Neutrophil (primary cell): ENCODE measurements at regions not wholly inside any gene's neighbourhood (a gene's known extent, or its start where the extent isn't known, plus 50 kb on each side); places are given as distances from the start of the nearest gene placed in this dataset.

Experiments
- H3K27ac ChIP-seq: fragments of 200-600 bp; sonication (generic); 2 replicates; pipeline ENCODE4 v1.5.1; 2016; ENCODE audit warnings: mild to moderate bottlenecking, moderate library complexity
- H3K27me3 ChIP-seq: fragments of 200-600 bp; sonication (generic); 2 replicates; pipeline ENCODE4 v1.6.0; 2016; ENCODE audit warnings: mild to moderate bottlenecking
- H3K36me3 ChIP-seq: fragments of 200-600 bp; sonication (generic); 2 replicates; pipeline ENCODE4 v1.5.1; 2017
- H3K4me1 ChIP-seq, 2 experiments: fragments of 200-600 bp in 1 of 2; sonication (generic) in 1 of 2; 1 replicate in 1 of 2; 2 replicates in 1 of 2; pipeline versions ENCODE4 v1.5.1 to v1.6.1; 2013 to 2016; ENCODE audit warnings: low read depth in 1 of 2, low read length in 1 of 2, mild to moderate bottlenecking in 1 of 2, moderate library complexity in 1 of 2; ENCODE audit not compliant: control insufficient read depth in 1 of 2, insufficient read depth in 1 of 2
- H3K4me3 ChIP-seq, 2 experiments: fragments of 200-600 bp in 1 of 2; sonication (generic) in 1 of 2; 1 replicate in 1 of 2; 2 replicates in 1 of 2; pipeline ENCODE4 v1.5.1; 2013 to 2016; ENCODE audit warnings: low read depth in 1 of 2, low read length in 1 of 2, mild to moderate bottlenecking in 1 of 2, moderate library complexity in 1 of 2
- H3K9me3 ChIP-seq: fragments of 200-600 bp; sonication (generic); 2 replicates; pipeline ENCODE4 v1.5.1; 2016
- TF ChIP-seq, protein P1 (sequence below): fragments of 200-600 bp; sonication (generic); IDR thresholded peaks from 2 replicates; pipeline ENCODE4 v1.5.1; 2016; ENCODE audit warnings: antibody characterized with exemption

DNA sequence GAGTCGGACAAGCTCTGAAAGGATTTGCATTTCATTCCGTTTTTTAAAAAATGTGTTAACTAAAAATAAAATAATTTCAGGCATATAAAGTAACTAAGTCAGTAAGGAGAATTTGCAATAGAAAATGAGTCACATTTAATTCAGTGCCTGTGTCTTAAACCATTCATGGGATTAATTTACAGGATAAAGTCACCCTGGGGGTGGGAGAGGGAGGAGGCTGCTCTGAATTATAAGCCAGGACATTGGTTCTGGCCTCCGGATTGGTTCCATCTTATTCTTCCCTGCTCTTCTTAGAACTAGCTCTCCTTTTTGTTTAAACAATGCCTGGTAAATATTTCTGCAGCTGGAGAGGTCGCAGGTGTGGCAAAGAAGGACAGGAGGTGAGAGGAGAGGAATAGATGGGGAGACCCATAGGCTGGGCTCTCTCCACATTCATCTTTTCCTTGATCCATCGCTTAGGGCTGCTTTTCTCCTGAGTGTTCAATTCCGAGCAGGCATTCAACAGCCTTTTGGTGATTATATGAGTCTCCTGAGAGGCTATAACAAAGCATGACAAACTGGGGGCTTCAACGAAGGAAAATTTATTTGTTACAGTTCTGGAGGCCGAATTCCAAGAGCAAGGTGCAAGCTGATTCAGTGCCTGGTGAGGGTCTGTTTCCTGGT, 319.2 kb downstream of the PHKB start:
- Histone ChIP-seq H3K4me3 (no peak overlapping the region), H3K36me3 (no peaks in the 10 kb centered on the region), H3K27ac (no peak overlapping the region), H3K9me3 (no peaks in the 10 kb centered on the region), H3K4me1 (peaks cover 0 to 6% of the 10 kb centered on the region in 2 experiments), H3K27me3 (no peaks in the 10 kb centered on the region)
- TF ChIP-seq, protein P1, sequence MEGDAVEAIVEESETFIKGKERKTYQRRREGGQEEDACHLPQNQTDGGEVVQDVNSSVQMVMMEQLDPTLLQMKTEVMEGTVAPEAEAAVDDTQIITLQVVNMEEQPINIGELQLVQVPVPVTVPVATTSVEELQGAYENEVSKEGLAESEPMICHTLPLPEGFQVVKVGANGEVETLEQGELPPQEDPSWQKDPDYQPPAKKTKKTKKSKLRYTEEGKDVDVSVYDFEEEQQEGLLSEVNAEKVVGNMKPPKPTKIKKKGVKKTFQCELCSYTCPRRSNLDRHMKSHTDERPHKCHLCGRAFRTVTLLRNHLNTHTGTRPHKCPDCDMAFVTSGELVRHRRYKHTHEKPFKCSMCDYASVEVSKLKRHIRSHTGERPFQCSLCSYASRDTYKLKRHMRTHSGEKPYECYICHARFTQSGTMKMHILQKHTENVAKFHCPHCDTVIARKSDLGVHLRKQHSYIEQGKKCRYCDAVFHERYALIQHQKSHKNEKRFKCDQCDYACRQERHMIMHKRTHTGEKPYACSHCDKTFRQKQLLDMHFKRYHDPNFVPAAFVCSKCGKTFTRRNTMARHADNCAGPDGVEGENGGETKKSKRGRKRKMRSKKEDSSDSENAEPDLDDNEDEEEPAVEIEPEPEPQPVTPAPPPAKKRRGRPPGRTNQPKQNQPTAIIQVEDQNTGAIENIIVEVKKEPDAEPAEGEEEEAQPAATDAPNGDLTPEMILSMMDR = no peak

- TF ChIP-seq, protein P1 = no peak
- H3K27ac ChIP-seq = no peak overlapping the region
Measured at GRCh38 chr16:47779201-47780016, 318.3 kb downstream of the PHKB start.

DNA sequence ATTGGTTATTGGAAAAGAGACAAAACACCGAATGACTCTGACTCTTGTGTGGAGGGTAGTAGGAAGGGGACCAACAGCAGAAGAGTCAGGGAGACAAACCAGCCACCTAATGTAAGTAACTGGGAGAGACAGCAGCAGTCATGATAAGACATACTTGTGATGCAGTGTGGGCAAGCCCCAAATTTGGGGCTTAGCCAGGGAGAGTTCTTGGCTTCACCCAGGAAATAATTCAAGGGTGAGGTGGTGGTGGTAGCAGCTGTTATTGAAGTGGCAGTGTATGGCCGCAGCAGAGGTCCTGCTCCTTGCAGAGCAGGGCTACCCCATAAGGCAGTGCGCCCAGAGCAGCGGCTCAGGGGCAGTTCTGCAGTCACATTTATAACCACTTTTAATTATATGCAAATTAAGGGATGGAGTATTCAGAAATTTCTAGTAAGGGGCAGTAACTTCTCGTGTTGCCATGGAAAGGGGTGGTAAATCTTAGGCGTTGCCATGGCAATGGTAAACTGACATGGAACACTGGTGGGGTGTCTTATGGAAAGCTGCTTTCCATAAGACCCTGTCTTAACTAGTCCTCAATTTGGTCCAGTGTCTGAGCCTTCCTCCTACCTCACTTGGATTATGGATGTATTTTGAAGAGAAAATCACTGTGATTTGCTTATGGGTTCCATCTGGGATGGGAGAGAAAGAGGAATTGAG, 317.1 kb downstream of the PHKB start:
- Histone ChIP-seq H3K9me3 (no peaks in the 10 kb centered on the region), H3K4me1 (peaks cover 0 to 6% of the 10 kb centered on the region in 2 experiments), H3K4me3 (no peak overlapping the region), H3K27me3 (no peaks in the 10 kb centered on the region), H3K36me3 (no peaks in the 10 kb centered on the region), H3K27ac (no peak overlapping the region)
- TF ChIP-seq, protein P1 = no peak

More at GRCh38 chr16:47779201-47780016, 318.3 kb downstream of the PHKB start:
- H3K36me3 ChIP-seq = no peaks in the 10 kb centered on the region
- no peak overlapping the region for H3K4me3 ChIP-seq
- peaks cover 0 to 6% of the 10 kb centered on the region in 2 experiments for H3K4me1 ChIP-seq
- H3K27me3 ChIP-seq = no peaks in the 10 kb centered on the region
- no peaks in the 10 kb centered on the region for H3K9me3 ChIP-seq

GRCh38 chr16:47777220-47777619, 316.1 kb downstream of the PHKB start:
- TF ChIP-seq, protein P1 = no peak
- Histone ChIP-seq H3K4me3 (no peak overlapping the region), H3K27me3 (no peaks in the 10 kb centered on the region), H3K4me1 (peaks cover 0 to 6% of the 10 kb centered on the region in 2 experiments), H3K9me3 (no peaks in the 10 kb centered on the region), H3K27ac (no peak overlapping the region), H3K36me3 (no peaks in the 10 kb centered on the region)

DNA sequence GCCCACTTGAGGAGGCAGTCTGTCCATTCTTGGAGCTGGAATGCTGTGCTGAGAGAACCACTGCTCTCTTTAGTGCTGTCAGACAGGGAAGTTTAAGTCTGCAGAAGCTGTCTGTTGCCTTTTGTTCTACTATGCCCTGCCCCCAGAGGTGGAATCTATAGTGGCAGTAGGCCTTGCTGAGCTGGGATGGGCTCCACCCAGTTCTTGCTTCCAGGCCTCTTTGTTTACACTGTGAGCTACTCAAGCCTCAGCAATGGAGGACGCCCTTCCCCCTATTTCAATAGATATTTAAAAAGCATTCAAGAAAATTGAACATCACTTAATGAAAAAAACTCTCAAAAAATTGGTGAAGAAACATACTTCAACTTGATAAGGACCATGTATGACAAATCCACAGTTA, 313.5 kb downstream of the PHKB start:
- H3K4me1 ChIP-seq = peaks cover 0 to 4% of the 10 kb centered on the region in 2 experiments
- H3K9me3 ChIP-seq = no peaks in the 10 kb centered on the region
- no peak overlapping the region for H3K4me3 ChIP-seq
- TF ChIP-seq, protein P1 = no peak
- H3K36me3 ChIP-seq = no peaks in the 10 kb centered on the region
- H3K27ac ChIP-seq = no peak overlapping the region
- H3K27me3 ChIP-seq = no peaks in the 10 kb centered on the region
